Thyroid gland (tissue), 4 donors: ENCODE measurements at regions not wholly inside any gene's neighbourhood (a gene's known extent, or its start where the extent isn't known, plus 50 kb on each side); places are given as distances from the start of the nearest gene placed in this dataset.

Source experiments
- DNase-seq, 2 donors: peaks; one replicate each; pipeline ENCODE4 v3.0.0-alpha.2; 2019
- H3K27ac ChIP-seq, 3 donors: fragments of 200-600 bp; sonication (generic); 1 replicate in 2 of 3; 2 replicates in 1 of 3; pipeline ENCODE4 v1.5.1; 2016 to 2019; ENCODE audit warnings: mild to moderate bottlenecking in 1 of 3, moderate library complexity in 1 of 3
- H3K27me3 ChIP-seq: fragments of 200-600 bp; sonication (generic); one replicate; pipeline ENCODE4 v1.5.1; 2019
- H3K36me3 ChIP-seq, 2 donors: fragments of 200-600 bp; sonication (generic); one replicate each; pipeline ENCODE4 v1.5.1; 2016 to 2019
- H3K4me1 ChIP-seq, 2 donors: fragments of 200-600 bp; sonication (generic); one replicate each; pipeline ENCODE4 v1.5.1; 2017 to 2019
- H3K4me3 ChIP-seq, 3 donors: fragments of 200-600 bp; sonication (generic); replicated peaks in 1 of 3; 1 replicate in 2 of 3; 2 replicates in 1 of 3; pipeline ENCODE4 v1.5.1; 2016; ENCODE audit warnings: mild to moderate bottlenecking in 1 of 3
- H3K9me3 ChIP-seq: fragments of 200-600 bp; sonication (generic); one replicate; pipeline ENCODE4 v1.5.1; 2017
- POLR2A ChIP-seq, 2 donors: fragments of 450-650 bp; IDR thresholded peaks; one replicate each; pipeline ENCODE4 v1.6.1; 2017; ENCODE audit warnings: antibody characterized with exemption in 2 of 2, mild to moderate bottlenecking in 2 of 2, moderate library complexity in 1 of 2
- whole genome bisulfite sequencing, 2 donors: methylation state at CpG; one replicate each; pipeline ENCODE4 v1.1.5; 2017; 5-methylcytosine and 5-hydroxymethylcytosine counted together
- intact Hi-C: fragments of 100-400 bp; cut with DNase I; formaldehyde crosslinking; loops from one replicate; pipeline ENCODE4 v1.15.1; 2023
- TF ChIP-seq, protein P1 (sequence below), 6 experiments: fragments of 200-600 bp in 3 of 6; fragments of 450-650 bp in 3 of 6; sonication (generic) in 3 of 6; IDR thresholded peaks; one replicate each; pipeline ENCODE4 v1.5.1; 2016 to 2019; ENCODE audit warnings: antibody characterized with exemption in 6 of 6, mild to moderate bottlenecking in 2 of 6, inconsistent platforms in 1 of 6, moderate library complexity in 1 of 6

DNA sequence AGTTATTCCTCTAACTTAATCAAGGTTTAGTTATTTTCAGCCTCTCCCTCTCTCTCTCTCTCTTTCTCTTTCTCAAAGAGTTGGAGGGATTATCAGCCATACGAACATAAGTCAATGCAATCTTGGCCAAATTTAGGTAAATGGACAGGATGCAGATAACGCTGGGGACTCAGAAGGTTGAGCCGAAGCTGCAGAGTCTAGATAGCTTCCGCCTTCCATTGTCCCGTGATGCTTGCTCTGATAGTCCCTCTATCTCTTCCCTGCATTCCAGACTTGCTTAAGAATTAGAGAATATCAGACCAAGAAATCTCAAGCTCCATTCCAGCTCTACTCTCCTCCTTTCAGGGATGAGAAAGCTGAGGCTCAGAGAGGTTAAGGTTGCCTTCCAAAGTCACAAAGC lies 502.8 kb upstream of the TNP1 start:
- Histone ChIP-seq H3K36me3 (no peaks in the 10 kb centered on the region), H3K4me1 (peaks cover 54 to 75% of the 10 kb centered on the region in 2 donors), H3K4me3 (no peak overlapping the region), H3K27ac (peak overlapping the region; percentile 91 to 98 (median 97)), H3K27me3 (no peaks in the 10 kb centered on the region), H3K9me3 (no peaks in the 10 kb centered on the region)
- DNase-seq = no peak
- no peak for TF ChIP-seq POLR2A (IDR thresholded peaks at IDR 0.05)
- TF ChIP-seq, protein P1, sequence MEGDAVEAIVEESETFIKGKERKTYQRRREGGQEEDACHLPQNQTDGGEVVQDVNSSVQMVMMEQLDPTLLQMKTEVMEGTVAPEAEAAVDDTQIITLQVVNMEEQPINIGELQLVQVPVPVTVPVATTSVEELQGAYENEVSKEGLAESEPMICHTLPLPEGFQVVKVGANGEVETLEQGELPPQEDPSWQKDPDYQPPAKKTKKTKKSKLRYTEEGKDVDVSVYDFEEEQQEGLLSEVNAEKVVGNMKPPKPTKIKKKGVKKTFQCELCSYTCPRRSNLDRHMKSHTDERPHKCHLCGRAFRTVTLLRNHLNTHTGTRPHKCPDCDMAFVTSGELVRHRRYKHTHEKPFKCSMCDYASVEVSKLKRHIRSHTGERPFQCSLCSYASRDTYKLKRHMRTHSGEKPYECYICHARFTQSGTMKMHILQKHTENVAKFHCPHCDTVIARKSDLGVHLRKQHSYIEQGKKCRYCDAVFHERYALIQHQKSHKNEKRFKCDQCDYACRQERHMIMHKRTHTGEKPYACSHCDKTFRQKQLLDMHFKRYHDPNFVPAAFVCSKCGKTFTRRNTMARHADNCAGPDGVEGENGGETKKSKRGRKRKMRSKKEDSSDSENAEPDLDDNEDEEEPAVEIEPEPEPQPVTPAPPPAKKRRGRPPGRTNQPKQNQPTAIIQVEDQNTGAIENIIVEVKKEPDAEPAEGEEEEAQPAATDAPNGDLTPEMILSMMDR (IDR thresholded peaks at IDR 0.05) = no peak
- intact Hi-C loops = loop anchor here (10.0 kb wide), 2 partner anchors 72 to 668 kb away; partner anchors contain the start of gene IGFBP5
- 89 to 91% methylated on average over 5 of the region's 5 CpGs for WGBS, 2 donors

DNA sequence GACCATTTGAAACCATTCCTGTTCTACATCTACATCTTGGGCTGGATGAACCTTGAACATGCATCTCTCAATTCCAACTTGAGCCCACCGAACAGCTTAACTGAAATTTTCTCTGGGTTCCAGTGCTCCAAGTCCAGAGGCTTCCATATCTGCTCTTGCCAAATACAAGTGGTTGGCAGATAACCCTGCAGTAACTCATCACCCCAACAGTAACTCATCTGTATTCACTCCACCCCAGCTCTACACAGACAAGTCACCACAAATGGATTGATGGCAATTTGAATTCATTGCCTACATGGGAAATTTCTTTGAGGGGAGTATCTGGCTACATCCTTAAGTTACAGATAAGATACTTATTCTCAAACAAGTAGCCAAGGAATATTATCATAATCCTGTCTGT lies 502.4 kb upstream of the TNP1 start:
- H3K4me1 ChIP-seq = peaks cover 58 to 79% of the 10 kb centered on the region in 2 donors
- no peaks in the 10 kb centered on the region for H3K36me3 ChIP-seq
- 95 to 100% methylated on average over 1 of the region's 1 CpG for WGBS, 2 donors
- intact Hi-C loops = loop anchor here (10.0 kb wide), 2 partner anchors 73 to 667 kb away; partner anchors contain the start of gene IGFBP5
- no peaks in the 10 kb centered on the region for H3K27me3 ChIP-seq
- no peaks in the 10 kb centered on the region for H3K9me3 ChIP-seq
- H3K4me3 ChIP-seq = no peak overlapping the region
- TF ChIP-seq, protein P1 (IDR thresholded peaks at IDR 0.05) = no peak
- no peak for TF ChIP-seq POLR2A (IDR thresholded peaks at IDR 0.05)
- H3K27ac ChIP-seq = peak overlapping the region; percentile 91 to 98 (median 97)
- no peak for DNase-seq

- peaks cover 63 to 82% of the 10 kb centered on the region in 2 donors for H3K4me1 ChIP-seq
- no peaks in the 10 kb centered on the region for H3K9me3 ChIP-seq
- TF ChIP-seq POLR2A (IDR thresholded peaks at IDR 0.05) = no peak
- TF ChIP-seq, protein P1 (IDR thresholded peaks at IDR 0.05) = no peak
- 9 to 12% methylated on average over 2 of the region's 2 CpGs for WGBS, 2 donors
- intact Hi-C loops = loop anchor here (10.0 kb wide), 2 partner anchors 73 to 667 kb away; partner anchors contain the start of gene IGFBP5
- no peak overlapping the region for H3K4me3 ChIP-seq
- no peaks in the 10 kb centered on the region for H3K36me3 ChIP-seq
- DNase-seq = peak; percentile 63 to 66
- peak overlapping the region; percentile 91 to 98 (median 97) for H3K27ac ChIP-seq
- H3K27me3 ChIP-seq = no peaks in the 10 kb centered on the region
These were observed 501.6 kb upstream of the TNP1 start for GRCh38 chr2:217361483-217361880.

DNA sequence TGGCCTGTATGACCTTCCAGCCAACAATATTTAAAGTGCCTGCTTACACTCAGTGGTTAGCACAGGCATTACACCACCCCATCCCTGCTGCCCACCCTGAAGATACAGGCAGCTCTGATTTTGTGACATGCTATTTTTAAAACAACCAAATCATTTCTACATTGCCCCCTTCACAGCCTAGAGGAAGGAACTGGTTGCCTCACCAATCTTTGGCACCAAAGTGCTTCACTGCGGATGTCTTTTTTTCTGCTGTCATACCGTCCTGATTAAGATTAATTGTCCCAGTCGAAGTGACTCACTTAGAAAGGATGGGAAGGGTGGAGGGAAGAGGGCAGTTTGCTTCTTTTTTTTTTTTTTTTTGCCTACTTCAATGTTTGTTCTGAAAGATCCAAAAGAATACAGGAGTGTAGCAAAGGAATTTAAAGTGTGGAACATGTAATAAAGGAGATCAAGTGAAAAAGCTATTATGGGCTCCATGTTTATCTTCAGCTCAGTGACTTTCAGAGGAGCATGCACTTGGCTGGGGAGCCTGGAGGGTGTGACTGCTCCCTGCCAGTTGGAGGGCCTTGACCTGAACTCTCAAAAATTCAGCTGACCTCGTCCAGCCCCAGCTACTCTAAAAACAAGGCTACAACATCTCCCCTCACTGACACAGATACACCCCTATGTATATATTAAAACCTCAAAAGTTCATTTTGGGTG lies 501.1 kb upstream of the TNP1 start:
- TF ChIP-seq, protein P1 (IDR thresholded peaks at IDR 0.05) = peak in 1 of 6 experiments; percentile 37
- no peak for TF ChIP-seq POLR2A (IDR thresholded peaks at IDR 0.05)
- Histone ChIP-seq H3K27ac (peak overlapping the region; percentile 91 to 98 (median 97)), H3K36me3 (no peaks in the 10 kb centered on the region), H3K27me3 (no peaks in the 10 kb centered on the region), H3K4me1 (peaks cover 68 to 82% of the 10 kb centered on the region in 2 donors), H3K4me3 (no peak overlapping the region), H3K9me3 (no peaks in the 10 kb centered on the region)
- DNase-seq = peak; percentile 93
- 3 to 6% methylated on average over 4 of the region's 4 CpGs for whole genome bisulfite sequencing, 2 donors
- intact Hi-C loops = loop anchor here (10.0 kb wide), 2 partner anchors 74 to 666 kb away; partner anchors contain the start of gene IGFBP5

DNA sequence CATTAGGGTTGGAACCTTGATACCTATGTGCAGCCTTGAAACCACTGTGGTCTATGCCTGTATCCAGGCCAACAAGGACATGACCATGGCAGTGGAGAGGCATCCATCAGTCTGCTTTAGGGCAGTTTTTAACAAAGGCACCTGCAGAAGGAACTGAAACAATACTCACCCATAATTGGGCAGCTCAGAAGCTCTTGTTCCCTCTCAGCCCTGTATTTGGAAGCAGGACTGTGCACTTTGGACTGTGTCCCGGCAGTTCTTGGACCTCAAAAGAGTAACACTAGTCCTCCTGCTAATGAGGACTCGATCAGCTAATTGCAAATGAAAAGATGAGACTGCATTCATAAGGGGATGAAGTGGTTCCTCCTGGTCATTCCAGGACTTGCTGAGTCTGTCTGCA lies 500.2 kb upstream of the TNP1 start:
- Histone ChIP-seq H3K9me3 (no peaks in the 10 kb centered on the region), H3K27me3 (no peaks in the 10 kb centered on the region), H3K27ac (peak overlapping the region; percentile 91 to 98 (median 97)), H3K4me1 (peaks cover 75 to 87% of the 10 kb centered on the region in 2 donors), H3K36me3 (no peaks in the 10 kb centered on the region), H3K4me3 (no peak overlapping the region)
- intact Hi-C loops = loop anchor here (10.0 kb wide), 2 partner anchors 75 to 665 kb away; partner anchors contain the start of gene IGFBP5
- TF ChIP-seq POLR2A (IDR thresholded peaks at IDR 0.05) = peak in 1 of 2 donors; percentile 27
- TF ChIP-seq, protein P1 (IDR thresholded peaks at IDR 0.05) = no peak
- whole genome bisulfite sequencing, 2 donors = 20 to 21% methylated on average over 2 of the region's 2 CpGs
- peak; percentile 60 to 69 for DNase-seq
